ENCODE measurements at regions not wholly inside any gene's neighbourhood (a gene's known extent, or its start where the extent isn't known, plus 50 kb on each side); places are given as distances from the start of the nearest gene placed in this dataset.

GRCh38 chr3:176969066-176969465, 228.2 kb downstream of the TBL1XR1 start:
- no peak for DNase-seq (ENCODE audit: low spot score)

- DNase-seq (ENCODE audit: low spot score): no peak
Measured at GRCh38 chr3:176968631-176969030, 228.7 kb downstream of the TBL1XR1 start.

GRCh38 chr3:176967522-176967921, 229.8 kb downstream of the TBL1XR1 start:
- no peak for DNase-seq (ENCODE audit: low spot score)

DNA sequence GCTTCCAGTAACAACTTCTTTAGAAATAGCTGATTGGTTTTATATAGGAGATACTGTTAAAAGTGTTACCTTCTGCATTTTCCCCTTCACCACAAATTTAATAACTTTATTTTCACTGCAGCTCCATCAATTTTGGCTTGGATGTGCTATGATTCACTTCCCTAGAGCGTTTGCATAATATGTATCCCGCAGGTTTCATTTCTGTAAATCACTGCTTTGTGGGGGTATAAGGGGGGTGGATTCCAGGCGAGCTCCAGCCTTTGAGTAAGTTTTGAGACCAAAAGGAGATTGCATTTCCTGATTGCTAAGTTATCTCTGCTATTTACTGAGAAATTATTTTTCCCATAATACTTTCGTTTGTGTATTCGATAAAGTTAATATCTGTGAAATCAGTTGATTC, 232.6 kb downstream of the TBL1XR1 start:
- DNase-seq (ENCODE audit: low spot score): no peak

GRCh38 chr3:176961916-176962315, 235.4 kb downstream of the TBL1XR1 start:
- DNase-seq (ENCODE audit: low spot score): no peak

DNA sequence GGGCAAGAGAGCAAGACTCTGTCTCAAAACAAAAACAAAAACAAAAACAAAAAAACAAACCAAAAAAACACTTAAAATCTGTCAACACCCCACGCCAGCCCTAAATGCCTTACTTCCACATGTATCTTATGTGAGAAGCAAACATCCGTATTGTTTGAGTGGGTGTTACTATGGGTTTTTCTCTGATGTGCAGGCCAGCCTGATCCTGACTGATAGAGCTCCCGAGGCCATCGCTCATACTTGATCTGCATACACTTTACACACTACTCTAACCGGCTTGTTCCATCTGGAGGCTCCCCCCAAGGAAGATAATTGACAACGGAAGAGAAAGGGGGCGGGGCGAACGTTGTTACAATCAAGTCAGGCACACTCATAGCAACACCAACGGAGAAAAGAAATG, 237.4 kb downstream of the TBL1XR1 start:
- DNase-seq (ENCODE audit: low spot score): no peak

DNA sequence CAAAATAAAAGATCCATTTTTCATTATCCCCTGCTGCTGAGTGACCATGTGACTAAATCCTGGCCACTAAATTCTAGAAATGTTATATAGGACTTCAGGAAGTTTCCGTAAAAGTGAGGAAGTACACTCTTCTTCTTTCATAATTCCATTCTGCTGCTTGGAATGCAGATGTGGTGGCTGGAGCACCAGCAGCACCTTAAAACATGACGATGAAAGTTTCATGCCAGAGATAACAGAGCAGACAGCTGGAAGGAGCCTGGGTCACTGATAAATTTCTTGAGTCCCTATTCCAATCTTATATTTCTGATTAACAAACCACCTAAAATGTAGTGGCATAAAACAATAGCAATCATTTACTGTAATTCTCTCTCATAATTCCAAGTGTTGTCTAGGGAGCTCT, 238.7 kb downstream of the TBL1XR1 start:
- no peak for DNase-seq (ENCODE audit: low spot score)

- no peak for DNase-seq (ENCODE audit: low spot score)
Measured at GRCh38 chr3:176954517-176954916, 242.8 kb downstream of the TBL1XR1 start.

GRCh38 chr3:176953106-176954060, 243.9 kb downstream of the TBL1XR1 start:
- DNase-seq (ENCODE audit: low spot score): no peak

DNA sequence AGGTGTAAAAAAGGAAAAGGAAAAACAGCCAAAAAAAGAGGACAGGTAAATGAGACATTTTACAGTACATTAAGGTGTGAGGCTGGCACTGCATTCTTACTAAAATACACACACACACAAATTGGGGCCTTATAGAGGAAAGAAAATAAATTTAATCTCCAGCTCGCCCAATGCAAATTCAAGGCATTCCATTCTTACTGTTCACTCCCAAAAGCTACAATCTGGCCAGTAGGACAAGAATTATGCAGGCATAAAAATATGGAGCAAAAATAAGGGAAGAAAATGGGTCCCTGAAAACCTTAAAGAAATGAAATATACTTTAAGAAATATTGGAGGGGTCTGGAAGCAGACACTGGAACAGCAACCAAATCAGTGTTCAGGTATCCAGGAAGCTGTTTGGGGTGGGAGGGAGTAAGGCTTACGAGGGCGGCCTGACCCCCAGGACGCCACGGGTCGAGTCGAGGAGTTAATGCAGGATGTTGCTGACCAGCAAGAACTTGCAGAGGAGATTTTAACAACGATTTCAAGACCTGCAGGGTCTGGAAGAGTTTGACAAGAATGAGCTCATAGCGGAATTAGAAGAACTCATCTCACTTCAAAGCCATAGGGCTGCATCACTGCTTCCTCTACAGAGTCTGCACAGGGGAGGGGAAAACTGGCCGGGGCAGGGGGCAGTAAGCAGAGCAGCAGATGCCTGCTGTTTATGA, 245.5 kb downstream of the TBL1XR1 start:
- no peak for DNase-seq (ENCODE audit: low spot score)

- DNase-seq (ENCODE audit: low spot score): no peak
Measured at GRCh38 chr3:176951144-176951543, 246.1 kb downstream of the TBL1XR1 start.

DNA sequence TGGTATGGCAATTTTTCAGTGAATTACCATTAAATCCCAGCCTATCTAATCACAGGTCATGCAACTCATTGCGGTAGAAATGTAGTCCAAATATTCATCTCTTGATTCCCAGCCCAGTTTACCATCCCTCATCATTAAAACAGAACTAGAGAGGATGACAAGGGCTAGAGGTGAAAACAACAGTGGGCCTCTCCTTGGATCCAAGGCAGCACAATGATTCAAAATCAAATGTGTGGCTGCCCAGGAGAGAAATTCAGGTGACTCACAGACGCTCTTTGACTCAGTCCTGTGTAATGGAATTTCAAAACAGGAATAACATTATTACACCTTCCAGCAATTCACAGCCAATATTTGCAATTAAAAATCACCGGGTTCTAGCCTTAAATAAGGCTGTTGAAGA, 246.5 kb downstream of the TBL1XR1 start:
- no peak for DNase-seq (ENCODE audit: low spot score)

GRCh38 chr3:176948151-176948550, 249.1 kb downstream of the TBL1XR1 start:
- DNase-seq (ENCODE audit: low spot score): no peak

DNA sequence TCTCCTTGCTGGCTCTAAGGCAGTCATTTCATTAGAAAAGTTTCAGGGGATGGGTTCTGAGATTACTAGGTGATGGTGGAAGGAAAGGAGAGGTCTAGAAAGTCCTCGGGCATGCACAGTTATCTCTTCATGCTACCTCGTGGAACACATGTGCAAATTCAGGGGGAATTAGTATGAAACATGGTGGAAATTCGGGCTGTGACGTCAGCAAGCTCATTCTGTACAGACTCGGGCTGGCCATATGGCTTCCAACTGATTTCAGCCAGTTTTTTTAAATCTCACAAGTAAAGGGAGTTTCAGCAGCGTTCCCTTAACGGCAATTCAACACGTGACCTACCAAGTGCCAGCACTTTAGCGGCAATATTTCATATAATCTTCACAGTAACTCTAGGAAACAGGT, 251.1 kb downstream of the TBL1XR1 start:
- DNase-seq (ENCODE audit: low spot score): no peak

DNA sequence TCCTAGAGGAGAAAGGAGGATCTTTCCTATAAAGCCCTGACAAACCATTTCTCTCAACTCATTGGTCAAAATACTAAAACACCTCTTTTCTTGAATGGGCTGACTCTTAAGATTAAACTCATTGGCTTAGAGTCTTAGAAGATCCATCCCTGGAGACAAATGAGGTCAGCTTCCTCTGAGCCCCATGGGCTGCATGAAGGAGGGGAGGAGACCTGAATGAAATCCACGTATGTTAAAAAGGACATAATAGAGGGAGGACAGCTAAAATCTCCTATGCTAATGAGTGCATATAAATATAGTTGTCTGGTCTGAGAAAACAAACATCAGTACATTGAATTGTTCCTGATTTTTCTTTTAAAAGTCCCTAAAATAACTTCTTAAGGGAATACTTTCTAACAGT, 255.0 kb downstream of the TBL1XR1 start:
- DNase-seq (ENCODE audit: low spot score): no peak

- DNase-seq (ENCODE audit: low spot score): no peak
Measured at GRCh38 chr3:176941689-176942088, 255.6 kb downstream of the TBL1XR1 start.

- DNase-seq (ENCODE audit: low spot score): peak; percentile 88
Measured at GRCh38 chr3:176939022-176939817, 258.1 kb downstream of the TBL1XR1 start.

- DNase-seq (ENCODE audit: low spot score): no peak
Measured at GRCh38 chr3:176937994-176938393, 259.3 kb downstream of the TBL1XR1 start.

GRCh38 chr3:176937541-176937940, 259.7 kb downstream of the TBL1XR1 start:
- DNase-seq (ENCODE audit: low spot score): no peak

GRCh38 chr3:176935194-176935888, 261.9 kb downstream of the TBL1XR1 start:
- DNase-seq (ENCODE audit: low spot score): no peak

- DNase-seq (ENCODE audit: low spot score): no peak
Measured at GRCh38 chr3:176934698-176935097, 262.6 kb downstream of the TBL1XR1 start.

DNA sequence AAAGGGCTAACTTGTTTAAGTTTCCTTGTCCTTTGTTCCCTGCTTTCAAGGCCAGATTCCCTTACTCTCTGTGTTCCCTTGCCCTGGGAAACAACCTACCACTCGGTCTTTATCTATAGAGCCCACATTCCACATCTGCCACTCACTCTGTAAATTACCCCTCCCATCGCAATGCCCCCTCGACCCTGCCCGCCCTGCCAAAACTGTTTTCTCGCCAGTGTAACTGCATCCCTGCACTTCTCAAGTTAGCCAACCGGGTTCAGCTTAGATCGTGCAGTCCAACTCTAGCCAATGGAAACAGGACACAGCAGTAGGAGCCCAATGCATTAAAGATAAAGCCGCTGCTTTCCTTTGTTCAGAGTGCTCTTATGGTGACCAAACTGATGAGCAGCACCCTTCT, 263.6 kb downstream of the TBL1XR1 start:
- no peak for DNase-seq (ENCODE audit: low spot score)

Data from COLO829 (cell line).